MCF 10A (cell line): ENCODE measurements at regions not wholly inside any gene's neighbourhood (a gene's known extent, or its start where the extent isn't known, plus 50 kb on each side); places are given as distances from the start of the nearest gene placed in this dataset.
"Not testable (repeated sequence)": the region's sequence is repeated elsewhere in the genome, so short reads cannot be mapped to it uniquely, and the experiment has no call there.

Experiments
- BruUV-seq: library from RNA; stranded (reverse); fragments of 400-500 nt; replicated peaks from 2 replicates; lab custom pipeline; 2021; lab: Mats Ljungman, UMichigan
- CTCF ChIA-PET: fragments of 300-600 bp; sonication (Branson Sonifier 250); formaldehyde crosslinking; extraction: SDS; loops from one replicate; lab custom pipeline; 2021; ENCODE audit warnings: antibody characterized with exemption, inconsistent platforms; lab: Yijun Ruan, JAX
- POLR2A ChIA-PET: fragments of 300-600, 350-650 bp; sonication (Branson Sonifier 250); formaldehyde crosslinking; extraction: SDS; loops from one replicate; lab custom pipeline; 2020; ENCODE audit warnings: antibody characterized with exemption, inconsistent platforms; lab: Yijun Ruan, JAX
- DNase-seq: peaks from one replicate; pipeline ENCODE4 v3.0.0-alpha.2; 2018; ENCODE audit not compliant: unreplicated experiment
- H3K27ac Mint-ChIP-seq: one replicate; pipeline ENCODE4 v1.8.0; 2022; ENCODE audit warnings: mild to moderate bottlenecking, low read depth, mixed read lengths; ENCODE audit not compliant: unreplicated experiment
- H3K27me3 Mint-ChIP-seq: one replicate; pipeline ENCODE4 v1.8.0; 2022; ENCODE audit warnings: mixed read lengths; ENCODE audit not compliant: insufficient read depth, unreplicated experiment
- H3K36me3 Mint-ChIP-seq: one replicate; pipeline ENCODE4 v1.8.0; 2022; ENCODE audit warnings: mild to moderate bottlenecking, moderate library complexity, mixed read lengths; ENCODE audit not compliant: insufficient read depth, unreplicated experiment
- H3K4me1 Mint-ChIP-seq: one replicate; pipeline ENCODE4 v1.8.0; 2022; ENCODE audit warnings: mixed read lengths; ENCODE audit not compliant: insufficient read depth, unreplicated experiment
- H3K4me3 Mint-ChIP-seq: one replicate; pipeline ENCODE4 v1.8.0; 2022; ENCODE audit warnings: mild to moderate bottlenecking, moderate library complexity, mixed read lengths; ENCODE audit not compliant: unreplicated experiment
- H3K9me3 Mint-ChIP-seq: one replicate; pipeline ENCODE4 v1.8.0; 2022; ENCODE audit warnings: mixed read lengths; ENCODE audit not compliant: unreplicated experiment
- CTCF ChIP-seq: fragments of 200-600 bp; IDR thresholded peaks from one replicate; pipeline ENCODE4 v1.8.0; 2022; ENCODE audit warnings: antibody characterized with exemption, mild to moderate bottlenecking; ENCODE audit not compliant: unreplicated experiment
- intact Hi-C: fragments of 100-400 bp; cut with micrococcal nuclease; formaldehyde crosslinking; loops from 2 replicates; pipeline ENCODE4 v1.14.1; 2022

- H3K36me3 Mint-ChIP-seq, H3K27me3 Mint-ChIP-seq, H3K4me3 Mint-ChIP-seq, intact Hi-C loops, CTCF ChIA-PET, H3K27ac Mint-ChIP-seq, DNase-seq, POLR2A ChIA-PET, BruUV-seq, H3K9me3 Mint-ChIP-seq, H3K4me1 Mint-ChIP-seq: not testable (repeated sequence)
- TF ChIP-seq CTCF = peak; percentile 29
Observed at GRCh38 chr16:31996325-31996724, 122.7 kb downstream of the ZNF267 start.

- H3K9me3 Mint-ChIP-seq = peaks cover 16% of the 10 kb centered on the region
- H3K36me3 Mint-ChIP-seq, H3K4me3 Mint-ChIP-seq, H3K27ac Mint-ChIP-seq, BruUV-seq, DNase-seq, CTCF ChIA-PET, POLR2A ChIA-PET, intact Hi-C loops, H3K4me1 Mint-ChIP-seq, H3K27me3 Mint-ChIP-seq: not testable (repeated sequence)
Observed at GRCh38 chr16:32002496-32002895, 128.9 kb downstream of the ZNF267 start.

GRCh38 chr16:32003819-32004218, 130.2 kb downstream of the ZNF267 start:
- POLR2A ChIA-PET, H3K27ac Mint-ChIP-seq, intact Hi-C loops, BruUV-seq, CTCF ChIA-PET, DNase-seq, H3K27me3 Mint-ChIP-seq, H3K4me1 Mint-ChIP-seq, H3K36me3 Mint-ChIP-seq, H3K4me3 Mint-ChIP-seq: not testable (repeated sequence)
- peaks cover 16% of the 10 kb centered on the region for H3K9me3 Mint-ChIP-seq

- peak; percentile 12 for TF ChIP-seq CTCF
Observed at GRCh38 chr16:32038783-32039496, 165.3 kb downstream of the ZNF267 start.

GRCh38 chr16:32039919-32040318, 166.3 kb downstream of the ZNF267 start:
- intact Hi-C loops, H3K36me3 Mint-ChIP-seq, H3K27me3 Mint-ChIP-seq, H3K4me1 Mint-ChIP-seq, CTCF ChIA-PET, BruUV-seq, H3K27ac Mint-ChIP-seq, POLR2A ChIA-PET, DNase-seq, H3K9me3 Mint-ChIP-seq, H3K4me3 Mint-ChIP-seq: not testable (repeated sequence)

More at GRCh38 chr16:32038783-32039496, 165.3 kb downstream of the ZNF267 start:
- DNase-seq, H3K4me1 Mint-ChIP-seq, POLR2A ChIA-PET, H3K27ac Mint-ChIP-seq, CTCF ChIA-PET, H3K36me3 Mint-ChIP-seq, H3K4me3 Mint-ChIP-seq, H3K9me3 Mint-ChIP-seq, H3K27me3 Mint-ChIP-seq, BruUV-seq, intact Hi-C loops: not testable (repeated sequence)

- POLR2A ChIA-PET, DNase-seq, H3K36me3 Mint-ChIP-seq, H3K4me1 Mint-ChIP-seq, H3K27ac Mint-ChIP-seq, BruUV-seq, H3K9me3 Mint-ChIP-seq, intact Hi-C loops, H3K27me3 Mint-ChIP-seq, H3K4me3 Mint-ChIP-seq: not testable (repeated sequence)
- CTCF ChIA-PET = interaction anchor here (0.6 kb wide), 1 partner anchor 103 kb away, joined by 3 read pairs; no protein-coding TSS in a partner anchor
Observed at GRCh38 chr16:32066016-32066651, 187.0 kb upstream of the TP53TG3D start.

- CTCF ChIA-PET, POLR2A ChIA-PET: not testable (repeated sequence)
Observed at GRCh38 chr16:32071586-32071985, 181.5 kb upstream of the TP53TG3D start.

More at GRCh38 chr16:32071586-32071985, 181.5 kb upstream of the TP53TG3D start:
- intact Hi-C loops, H3K4me1 Mint-ChIP-seq, H3K4me3 Mint-ChIP-seq, DNase-seq, BruUV-seq, H3K9me3 Mint-ChIP-seq, H3K27me3 Mint-ChIP-seq, H3K27ac Mint-ChIP-seq, H3K36me3 Mint-ChIP-seq: not testable (repeated sequence)
